H1 (cell line): ENCODE measurements at regions not wholly inside any gene's neighbourhood (a gene's known extent, or its start where the extent isn't known, plus 50 kb on each side); places are given as distances from the start of the nearest gene placed in this dataset.

ENCODE experiments used
- CTCF ChIA-PET: fragments of 300-600 bp; sonication (Branson Sonifier 250); formaldehyde crosslinking; loops from one replicate; lab custom pipeline; 2021; ENCODE audit not compliant: partially characterized antibody; lab: Charles Lee
- POLR2A ChIA-PET: fragments of 300-600 bp; sonication (Branson Sonifier 250); formaldehyde crosslinking; loops from one replicate; lab custom pipeline; 2021; ENCODE audit warnings: inconsistent platforms; ENCODE audit not compliant: partially characterized antibody; lab: Charles Lee
- DNase-seq, 2 experiments: peaks; one replicate each; pipeline versions ENCODE4 v3.0.0 to v3.0.0-alpha.2; 2010 to 2022; ENCODE audit warnings: low spot score in 2 of 2, low read depth in 1 of 2, mixed read lengths in 1 of 2
- FAIRE-seq: peaks from 2 replicates; lab custom pipeline; 2011; peaks lifted over from hg19 to GRCh38; lab: Jason Lieb, UNC
- H2AFZ ChIP-seq: 2 replicates; pipeline ENCODE4 v1.8.1; 2012; ENCODE audit warnings: low read length, inconsistent platforms
- H2AK5ac ChIP-seq: 2 replicates; pipeline ENCODE4 v1.6.1; 2013; ENCODE audit warnings: low read depth, low read length
- H2BK120ac ChIP-seq: replicated peaks from 2 replicates; pipeline ENCODE3; 2013; ENCODE audit warnings: low read depth, low read length, inconsistent platforms
- H2BK12ac ChIP-seq: 2 replicates; pipeline ENCODE4 v1.6.1; 2013; ENCODE audit warnings: low read depth, low read length
- H2BK15ac ChIP-seq: 2 replicates; pipeline ENCODE4 v1.6.1; 2013; ENCODE audit warnings: low read length
- H2BK20ac ChIP-seq: 2 replicates; pipeline ENCODE4 v1.6.1; 2013; ENCODE audit warnings: low read length
- H2BK5ac ChIP-seq: 2 replicates; pipeline ENCODE4 v1.6.1; 2013; ENCODE audit warnings: low read depth, low read length
- H3K14ac ChIP-seq: 2 replicates; pipeline ENCODE4 v1.6.1; 2013; ENCODE audit warnings: inconsistent platforms; ENCODE audit not compliant: insufficient read length
- H3K18ac ChIP-seq: 2 replicates; pipeline ENCODE4 v1.6.1; 2013; ENCODE audit warnings: low read length; ENCODE audit errors: extremely low read depth
- H3K23ac ChIP-seq: 2 replicates; pipeline ENCODE4 v1.6.1; 2013; ENCODE audit warnings: inconsistent platforms; ENCODE audit not compliant: insufficient read length
- H3K23me2 ChIP-seq: 2 replicates; pipeline ENCODE4 v1.6.1; 2013; ENCODE audit warnings: low read depth, low read length
- H3K27ac ChIP-seq: 2 replicates; pipeline ENCODE4 v1.6.1; 2011; ENCODE audit warnings: low read depth, low read length, inconsistent platforms
- H3K27me3 ChIP-seq, 4 experiments: replicated peaks in 1 of 4; 1 replicate in 1 of 4; 2 replicates in 3 of 4; pipeline versions ENCODE4 v1.6.1 to v1.8.1; 2011 to 2013; ENCODE audit warnings: low read length in 3 of 4, mild to moderate bottlenecking in 3 of 4, inconsistent platforms in 2 of 4, mixed read lengths in 2 of 4, moderate library complexity in 1 of 4; ENCODE audit not compliant: control insufficient read depth in 3 of 4, insufficient read depth in 3 of 4; ENCODE audit errors: extremely low read depth in 1 of 4
- H3K36me3 ChIP-seq, 4 experiments: 2 replicates each; pipeline versions ENCODE4 v1.6.1 to v1.8.1; 2011 to 2013; ENCODE audit warnings: mild to moderate bottlenecking in 4 of 4, low read length in 3 of 4, moderate library complexity in 2 of 4, control low read depth in 1 of 4, inconsistent platforms in 1 of 4; ENCODE audit not compliant: insufficient read depth in 4 of 4, control insufficient read depth in 2 of 4
- H3K4ac ChIP-seq: replicated peaks from 2 replicates; pipeline ENCODE3; 2013; ENCODE audit warnings: low read length, low read depth, mixed read lengths, inconsistent platforms; ENCODE audit not compliant: insufficient read length
- H3K4me1 ChIP-seq, 4 experiments: replicated peaks in 1 of 4; 1 replicate in 1 of 4; 2 replicates in 3 of 4; pipeline versions ENCODE4 v1.6.1 to v1.8.1; 2011 to 2013; ENCODE audit warnings: low read length in 3 of 4, inconsistent platforms in 2 of 4, mixed read lengths in 1 of 4; ENCODE audit not compliant: insufficient read depth in 4 of 4, control insufficient read depth in 3 of 4
- H3K4me2 ChIP-seq, 2 experiments: 2 replicates each; pipeline versions ENCODE4 v1.6.1 to v1.8.1; 2011 to 2013; ENCODE audit warnings: low read depth in 2 of 2, low read length in 2 of 2, control low read depth in 1 of 2, inconsistent platforms in 1 of 2, mild to moderate bottlenecking in 1 of 2; ENCODE audit not compliant: insufficient read depth in 1 of 2
- H3K4me3 ChIP-seq, 4 experiments: fragments of 200-600, 300-600 bp in 1 of 4; sonication (generic), shearing (Covaris generic), sonication (Bioruptor Twin) in 1 of 4; 2 replicates each; pipeline versions ENCODE4 v1.5.1 to v1.8.1; 2011 to 2016; ENCODE audit warnings: low read length in 4 of 4, low read depth in 3 of 4, control low read depth in 2 of 4, inconsistent platforms in 2 of 4, mild to moderate bottlenecking in 2 of 4, mixed read lengths in 1 of 4, moderate library complexity in 1 of 4; ENCODE audit not compliant: insufficient read depth in 2 of 4; ENCODE audit errors: extremely low read depth in 1 of 4
- H3K56ac ChIP-seq: replicated peaks from 2 replicates; pipeline ENCODE3; 2013; ENCODE audit warnings: low read depth, mild to moderate bottlenecking, mixed read lengths, low read length, inconsistent platforms; ENCODE audit not compliant: insufficient read length
- H3K79me1 ChIP-seq: 2 replicates; pipeline ENCODE4 v1.6.1; 2013; ENCODE audit warnings: low read depth, low read length, control low read depth
- H3K79me2 ChIP-seq, 2 experiments: 2 replicates each; pipeline versions ENCODE4 v1.6.1 to v1.8.1; 2012 to 2013; ENCODE audit warnings: low read length in 2 of 2, mild to moderate bottlenecking in 2 of 2, inconsistent platforms in 1 of 2; ENCODE audit not compliant: insufficient read depth in 2 of 2, control insufficient read depth in 1 of 2
- H3K9ac ChIP-seq, 4 experiments: replicated peaks in 1 of 4; 1 replicate in 1 of 4; 2 replicates in 3 of 4; pipeline versions ENCODE4 v1.6.1 to v1.8.1; 2011 to 2013; ENCODE audit warnings: low read depth in 3 of 4, low read length in 3 of 4, control low read depth in 2 of 4, mild to moderate bottlenecking in 2 of 4, moderate library complexity in 2 of 4, inconsistent platforms in 1 of 4; ENCODE audit errors: extremely low read depth in 1 of 4
- H3K9me3 ChIP-seq, 2 experiments: 2 replicates each; pipeline versions ENCODE4 v1.6.1 to v1.8.1; 2012 to 2013; ENCODE audit warnings: mild to moderate bottlenecking in 2 of 2, moderate library complexity in 2 of 2, control low read depth in 1 of 2, inconsistent platforms in 1 of 2, low read depth in 1 of 2, low read length in 1 of 2, mixed read lengths in 1 of 2; ENCODE audit not compliant: insufficient read depth in 2 of 2
- H4K20me1 ChIP-seq, 2 experiments: replicated peaks in 1 of 2; 2 replicates each; pipeline versions ENCODE3 to v1.8.1; 2011 to 2013; ENCODE audit warnings: inconsistent platforms in 2 of 2, low read length in 2 of 2, mild to moderate bottlenecking in 1 of 2; ENCODE audit not compliant: insufficient read depth in 2 of 2, control insufficient read depth in 1 of 2
- H4K5ac ChIP-seq: 2 replicates; pipeline ENCODE4 v1.6.1; 2013; ENCODE audit warnings: low read length, low read depth, mixed read lengths, inconsistent platforms; ENCODE audit not compliant: insufficient read length
- H4K8ac ChIP-seq: 2 replicates; pipeline ENCODE4 v1.8.0; 2013; ENCODE audit warnings: mild to moderate bottlenecking, moderate library complexity, low read length, inconsistent platforms; ENCODE audit not compliant: insufficient read depth; ENCODE audit errors: extremely low read depth
- H4K91ac ChIP-seq: replicated peaks from 2 replicates; pipeline ENCODE3; 2013; ENCODE audit warnings: low read length, mixed read lengths, inconsistent platforms; ENCODE audit not compliant: insufficient read length
- CBX5 ChIP-seq: fragments of 300-800, 300-1000 bp; sonication (generic); IDR thresholded peaks from 2 replicates; pipeline ENCODE4 v1.7.1; 2016; ENCODE audit warnings: antibody characterized with exemption, low read length, low read depth
- CBX8 ChIP-seq: fragments of 300-800, 300-1000 bp; sonication (generic); IDR thresholded peaks from 2 replicates; pipeline ENCODE4 v1.7.1; 2016; ENCODE audit warnings: low read depth, low read length, borderline replicate concordance
- CEBPB ChIP-seq: IDR thresholded peaks from 2 replicates; pipeline ENCODE4 v1.6.1; 2012; ENCODE audit warnings: low read depth, low read length
- CHD2 ChIP-seq: IDR thresholded peaks from 2 replicates; pipeline ENCODE4 v1.6.1; 2012; ENCODE audit warnings: low read length, improper control_type of control experiment
- CREB1 ChIP-seq: IDR thresholded peaks from 2 replicates; pipeline ENCODE4 v1.6.1; 2012; ENCODE audit warnings: inconsistent platforms
- KDM5A ChIP-seq: fragments of 200-600 bp; IDR thresholded peaks from 2 replicates; pipeline ENCODE4 v1.7.1; 2012; ENCODE audit warnings: mild to moderate bottlenecking, low read length, inconsistent platforms, mixed read lengths
- POLR2A ChIP-seq, 2 experiments: IDR thresholded peaks; 1 replicate in 1 of 2; 2 replicates in 1 of 2; pipeline ENCODE4 v1.6.1; 2011; ENCODE audit warnings: low read depth in 2 of 2, low read length in 2 of 2, mild to moderate bottlenecking in 2 of 2; ENCODE audit errors: control extremely low read depth in 1 of 2
- POLR2AphosphoS5 ChIP-seq: IDR thresholded peaks from 2 replicates; pipeline ENCODE4 v1.6.1; 2011; ENCODE audit warnings: low read depth, low read length
- RAD21 ChIP-seq, 2 experiments: IDR thresholded peaks in 1 of 2; conservative IDR thresholded peaks in 1 of 2; 2 replicates each; pipeline ENCODE4 v1.6.1; 2011; ENCODE audit warnings: low read depth in 2 of 2, low read length in 2 of 2, improper control_type of control experiment in 1 of 2, inconsistent platforms in 1 of 2, mild to moderate bottlenecking in 1 of 2, moderate library complexity in 1 of 2
- RXRA ChIP-seq: IDR thresholded peaks from 2 replicates; pipeline ENCODE4 v1.6.1; 2011; ENCODE audit warnings: low read depth, mild to moderate bottlenecking, low read length, moderate library complexity; ENCODE audit not compliant: insufficient read depth
- SIX5 ChIP-seq: IDR thresholded peaks from 2 replicates; pipeline ENCODE4 v1.6.1; 2011; ENCODE audit warnings: mild to moderate bottlenecking, low read depth, low read length
- SP1 ChIP-seq: IDR thresholded peaks from 2 replicates; pipeline ENCODE4 v1.6.1; 2011; ENCODE audit warnings: low read depth, low read length
- TAF1 ChIP-seq: IDR thresholded peaks from 2 replicates; pipeline ENCODE4 v1.6.1; 2011; ENCODE audit warnings: mild to moderate bottlenecking, low read depth, low read length
- TBP ChIP-seq: IDR thresholded peaks from 2 replicates; pipeline ENCODE4 v1.6.1; 2011; ENCODE audit warnings: low read depth, low read length, improper control_type of control experiment
- TEAD4 ChIP-seq: IDR thresholded peaks from 2 replicates; pipeline ENCODE4 v1.6.1; 2012; ENCODE audit warnings: low read depth, low read length, inconsistent platforms, mixed read lengths
- YY1 ChIP-seq: IDR thresholded peaks from 2 replicates; pipeline ENCODE4 v1.6.1; 2011; ENCODE audit warnings: low read depth, mild to moderate bottlenecking, low read length
- WGBS, 2 experiments: shearing (Covaris generic) in 1 of 2; methylation state at CpG; one replicate each; pipeline versions ENCODE4 v1.1.6 to v1.1.7; 2013 to 2015; ENCODE audit warnings: low lambda C conversion rate in 2 of 2, mixed read lengths in 2 of 2, inconsistent platforms in 1 of 2, low coverage in 1 of 2, missing lambda C conversion rate in 1 of 2; ENCODE audit not compliant: insufficient replicate concordance in 2 of 2, insufficient coverage in 1 of 2, insufficient read length in 1 of 2; ENCODE audit errors: extremely low coverage in 1 of 2, missing lambda C conversion rate in 1 of 2; 5-methylcytosine and 5-hydroxymethylcytosine counted together
- TF ChIP-seq, protein P1 (sequence below): IDR thresholded peaks from 2 replicates; pipeline ENCODE4 v1.6.1; 2011; ENCODE audit warnings: low read depth, mild to moderate bottlenecking, low read length; ENCODE audit not compliant: insufficient read depth

DNA sequence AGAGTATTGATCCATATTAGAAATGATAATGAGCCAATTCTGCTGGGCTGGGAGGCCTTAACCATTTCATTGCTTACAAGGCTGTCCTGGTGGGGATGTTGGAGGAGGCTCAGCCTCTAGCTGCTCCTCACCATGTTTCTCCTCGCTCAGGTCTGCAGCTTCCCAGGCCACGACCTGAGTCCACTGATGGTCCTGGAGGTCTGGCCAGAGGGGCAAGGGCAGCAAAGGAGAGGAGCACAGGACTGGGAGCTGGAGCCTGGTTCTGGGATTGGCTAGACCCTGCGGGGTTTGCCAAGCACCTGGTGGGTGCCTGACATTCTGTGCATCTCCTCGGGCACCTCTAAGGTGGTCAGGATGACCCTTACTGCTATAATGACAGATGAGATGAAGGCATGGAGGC lies 92.6 kb downstream of the KIF26A start:
- H3K36me3 ChIP-seq, result no peaks in the 10 kb centered on the region; a peak in 1 of 8 replicates
- no peak overlapping the region for H2BK20ac ChIP-seq
- H3K4ac ChIP-seq, result no peak overlapping the region
- H4K5ac ChIP-seq, result no peak overlapping the region
- no peak overlapping the region for H2BK15ac ChIP-seq
- no peak overlapping the region for H3K23ac ChIP-seq
- H3K9ac ChIP-seq, result no peak overlapping the region
- no peaks in the 10 kb centered on the region for H3K79me1 ChIP-seq
- peaks cover 0 to 8% of the 10 kb centered on the region in 2 experiments for H4K20me1 ChIP-seq
- no peak overlapping the region for H3K4me2 ChIP-seq
- H3K56ac ChIP-seq, result no peak overlapping the region
- no peaks in the 10 kb centered on the region for H3K27me3 ChIP-seq
- H3K14ac ChIP-seq, result no peak overlapping the region
- peaks cover 21 to 24% of the 10 kb centered on the region in 2 experiments for H3K9me3 ChIP-seq
- H3K4me1 ChIP-seq, result peaks cover 0 to 3% (median 0%) of the 10 kb centered on the region in 4 experiments; a peak in 1 of 7 replicates
- H3K79me2 ChIP-seq, result no peaks in the 10 kb centered on the region
- WGBS, 2 experiments, result 90% methylated on average over 4 of the region's 4 CpGs; no CpG with 5 or more reads in 1 of the 2 experiments
- no peak overlapping the region for H3K18ac ChIP-seq
- no peak overlapping the region for H3K4me3 ChIP-seq
- ChIA-PET POLR2A (no interaction called here), CTCF (interaction anchor here (1.0 to 1.3 kb wide), 2 partner anchors 18 to 137 kb away, joined by 4 read pairs; no protein-coding TSS in a partner anchor)
- H2BK120ac ChIP-seq, result no peak overlapping the region
- no peak overlapping the region for H2BK5ac ChIP-seq
- H3K27ac ChIP-seq, result no peak overlapping the region
- peaks cover 9% of the 10 kb centered on the region; the same call in 1 of the 2 replicates for H3K23me2 ChIP-seq
- FAIRE-seq (no peak), DNase-seq (no peak)
- no peak overlapping the region for H2BK12ac ChIP-seq
- no peak overlapping the region for H2AFZ ChIP-seq
- no peak overlapping the region for H4K91ac ChIP-seq
- H4K8ac ChIP-seq, result no peak overlapping the region; the same call in 1 of the 2 replicates
- H2AK5ac ChIP-seq, result no peak overlapping the region
- TF ChIP-seq TAF1, result no peak
- no peak for TF ChIP-seq POLR2AphosphoS5
- no peak for TF ChIP-seq CBX8
- no peak for TF ChIP-seq POLR2A (IDR thresholded peaks at IDR 0.05; ENCODE audit: control extremely low read depth in 1 of 2, low read depth in 2 of 2, low read length in 2 of 2)
- no peak for TF ChIP-seq YY1
- TF ChIP-seq SP1, result no peak
- no peak for TF ChIP-seq CBX5
- TF ChIP-seq, protein P1, sequence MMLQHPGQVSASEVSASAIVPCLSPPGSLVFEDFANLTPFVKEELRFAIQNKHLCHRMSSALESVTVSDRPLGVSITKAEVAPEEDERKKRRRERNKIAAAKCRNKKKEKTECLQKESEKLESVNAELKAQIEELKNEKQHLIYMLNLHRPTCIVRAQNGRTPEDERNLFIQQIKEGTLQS, result no peak
- TF ChIP-seq CREB1, result no peak
- no peak for TF ChIP-seq KDM5A
- TF ChIP-seq RAD21 (IDR thresholded peaks at IDR 0.05 in 1 of 2, conservative IDR thresholded peaks at IDR 0.05 in 1 of 2; ENCODE audit: low read depth in 2 of 2, low read length in 2 of 2), result no peak
- TF ChIP-seq TEAD4, result no peak
- TF ChIP-seq TBP, result no peak
- TF ChIP-seq SIX5, result no peak
- TF ChIP-seq CHD2, result no peak
- TF ChIP-seq CEBPB, result no peak
- no peak for TF ChIP-seq RXRA
